HCT116 (cell line): ENCODE measurements at regions not wholly inside any gene's neighbourhood (a gene's known extent, or its start where the extent isn't known, plus 50 kb on each side); places are given as distances from the start of the nearest gene placed in this dataset.

Source experiments
- ATAC-seq: fragments of 200-7000 bp; cut with Tn5 transposase; 2 replicates; pipeline ENCODE4 v1.9.1; 2020; ENCODE audit warnings: mild to moderate bottlenecking, moderate library complexity
- BruUV-seq: library from RNA; stranded (reverse); fragments of 400-500 nt; replicated peaks from 2 replicates; lab custom pipeline; 2021; lab: Mats Ljungman, UMichigan
- CTCF ChIA-PET: fragments of 300-600 bp; sonication (Branson Sonifier 250); formaldehyde crosslinking; loops from one replicate; lab custom pipeline; 2021; ENCODE audit warnings: antibody characterized with exemption; lab: Charles Lee
- POLR2A ChIA-PET: fragments of 300-600, 350-600 bp; sonication (Branson Sonifier 250); formaldehyde crosslinking; loops from one replicate; lab custom pipeline; 2021; ENCODE audit warnings: antibody characterized with exemption; lab: Charles Lee
- RAD21 ChIA-PET, 2 experiments: fragments of 300-600 bp; sonication (Branson Sonifier 250); formaldehyde crosslinking; loops; one replicate each; lab custom pipeline; 2023; ENCODE audit warnings: low total read pairs in 2 of 2; ENCODE audit not compliant: uncharacterized antibody in 2 of 2, unreplicated experiment in 2 of 2, low non-redundant PET in 1 of 2; lab: Charles Lee
- DNase-seq: peaks from one replicate; pipeline ENCODE4 v3.0.0-alpha.2; 2010; ENCODE audit warnings: low read depth, low spot score
- H2AFZ ChIP-seq: fragments of 200-600 bp; shearing (Covaris generic), sonication (generic); 2 replicates; pipeline ENCODE4 v1.6.1; 2017; ENCODE audit warnings: low read depth, mixed run types, mixed read lengths, antibody characterized with exemption, low read length; ENCODE audit not compliant: poor library complexity, severe bottlenecking
- H3K27ac ChIP-seq: 2 replicates; pipeline ENCODE4 v1.5.1; 2012; ENCODE audit warnings: low read depth, low read length
- H3K27me3 ChIP-seq: fragments of 200-600 bp; sonication (generic); 2 replicates; pipeline ENCODE4 v1.6.1; 2016; ENCODE audit warnings: mixed run types, low read length, mixed read lengths; ENCODE audit not compliant: insufficient read depth
- H3K36me3 ChIP-seq, 2 experiments: fragments of 200-500 bp in 1 of 2; fragments of 200-600 bp in 1 of 2; sonication (Bioruptor generic) in 1 of 2; sonication (generic) in 1 of 2; 2 replicates each; pipeline versions ENCODE4 v1.5.1 to v1.6.1; 2014 to 2016; ENCODE audit warnings: low read length in 2 of 2, inconsistent platforms in 1 of 2, mixed read lengths in 1 of 2, mixed run types in 1 of 2; ENCODE audit not compliant: insufficient read depth in 2 of 2, control insufficient read depth in 1 of 2
- H3K4me1 ChIP-seq, 2 experiments: fragments of 200-600 bp in 1 of 2; sonication (generic) in 1 of 2; 2 replicates each; pipeline versions ENCODE4 v1.5.1 to v1.6.1; 2012 to 2017; ENCODE audit warnings: low read length in 2 of 2, inconsistent platforms in 1 of 2, mild to moderate bottlenecking in 1 of 2, mixed read lengths in 1 of 2, mixed run types in 1 of 2, moderate library complexity in 1 of 2; ENCODE audit not compliant: insufficient read depth in 2 of 2, control insufficient read depth in 1 of 2
- H3K4me2 ChIP-seq: fragments of 200-600 bp; sonication (generic); 2 replicates; pipeline ENCODE4 v1.6.1; 2017; ENCODE audit warnings: mixed run types, low read length, mixed read lengths
- H3K4me3 ChIP-seq, 2 experiments: fragments of 200-600 bp in 1 of 2; sonication (generic) in 1 of 2; replicated peaks in 1 of 2; 2 replicates each; pipeline ENCODE4 v1.5.1; 2011 to 2016; ENCODE audit warnings: low read length in 2 of 2, control low read depth in 1 of 2, low read depth in 1 of 2, mild to moderate bottlenecking in 1 of 2, mixed read lengths in 1 of 2, mixed run types in 1 of 2
- H3K79me2 ChIP-seq: fragments of 200-600 bp; sonication (generic); 2 replicates; pipeline ENCODE4 v1.6.1; 2017; ENCODE audit warnings: mild to moderate bottlenecking, mixed run types, low read length, moderate library complexity, mixed read lengths; ENCODE audit not compliant: insufficient read depth
- H3K9ac ChIP-seq: fragments of 200-600 bp; sonication (generic); 2 replicates; pipeline ENCODE4 v1.6.1; 2016; ENCODE audit warnings: low read length, mixed read lengths
- H3K9me2 ChIP-seq: fragments of 200-600 bp; sonication (generic), shearing (Covaris generic); 2 replicates; pipeline ENCODE4 v1.6.1; 2017; ENCODE audit warnings: mixed run types, mild to moderate bottlenecking, moderate library complexity; ENCODE audit not compliant: insufficient read depth
- H3K9me3 ChIP-seq, 2 experiments: fragments of 200-500 bp in 1 of 2; fragments of 200-600 bp in 1 of 2; sonication (Bioruptor generic) in 1 of 2; sonication (generic) in 1 of 2; 2 replicates each; pipeline ENCODE4 v1.6.1; 2014 to 2017; ENCODE audit warnings: low read length in 2 of 2, mixed read lengths in 2 of 2, inconsistent platforms in 1 of 2, low read depth in 1 of 2, mild to moderate bottlenecking in 1 of 2, mixed run types in 1 of 2, moderate library complexity in 1 of 2; ENCODE audit not compliant: control insufficient read depth in 1 of 2, insufficient read depth in 1 of 2
- H4K20me1 ChIP-seq: fragments of 200-600 bp; sonication (generic), shearing (Covaris generic); 2 replicates; pipeline ENCODE4 v1.6.1; 2017; ENCODE audit warnings: mixed run types, mild to moderate bottlenecking, moderate library complexity; ENCODE audit not compliant: insufficient read depth
- CBX3 ChIP-seq: IDR thresholded peaks from 2 replicates; pipeline ENCODE4 v1.6.1; 2012; ENCODE audit warnings: low read depth
- CTCF ChIP-seq, 3 experiments: fragments of 200-600 bp in 1 of 3; sonication (generic) in 1 of 3; IDR thresholded peaks in 2 of 3; conservative IDR thresholded peaks in 1 of 3; 2 replicates each; pipeline ENCODE4 v1.5.1; 2012 to 2017; ENCODE audit warnings: low read depth in 2 of 3, low read length in 2 of 3, antibody characterized with exemption in 1 of 3, borderline replicate concordance in 1 of 3, control low read depth in 1 of 3, mild to moderate bottlenecking in 1 of 3, mixed read lengths in 1 of 3, mixed run types in 1 of 3, moderate library complexity in 1 of 3; ENCODE audit not compliant: insufficient read depth in 1 of 3
- EGR1 ChIP-seq: IDR thresholded peaks from 2 replicates; pipeline ENCODE4 v1.6.1; 2012; ENCODE audit warnings: low read depth
- EZH2phosphoT487 ChIP-seq: fragments of 200-600 bp; IDR thresholded peaks from 2 replicates; pipeline ENCODE4 v1.6.1; 2018; ENCODE audit warnings: antibody characterized with exemption, borderline replicate concordance
- POLR2A ChIP-seq: IDR thresholded peaks from 2 replicates; pipeline ENCODE4 v1.7.0; 2011; ENCODE audit warnings: borderline replicate concordance; ENCODE audit not compliant: insufficient read depth, insufficient read length; ENCODE audit errors: extremely low read depth
- POLR2AphosphoS5 ChIP-seq: IDR thresholded peaks from 2 replicates; pipeline ENCODE4 v1.6.1; 2011; ENCODE audit warnings: mild to moderate bottlenecking, low read depth, low read length, moderate library complexity
- RAD21 ChIP-seq: IDR thresholded peaks from 2 replicates; pipeline ENCODE4 v1.6.1; 2012; ENCODE audit warnings: low read depth, mild to moderate bottlenecking
- YY1 ChIP-seq: IDR thresholded peaks from 2 replicates; pipeline ENCODE4 v1.6.1; 2011; ENCODE audit warnings: low read length, low read depth, moderate library complexity, mild to moderate bottlenecking; ENCODE audit not compliant: insufficient replicate concordance; ENCODE audit errors: extremely low read depth
- ZBTB33 ChIP-seq: IDR thresholded peaks from 2 replicates; pipeline ENCODE4 v1.6.1; 2011; ENCODE audit warnings: mild to moderate bottlenecking, low read length, moderate library complexity; ENCODE audit not compliant: insufficient replicate concordance; ENCODE audit errors: extremely low read depth
- ZFX ChIP-seq: fragments of 450-650 bp; IDR thresholded peaks from 2 replicates; pipeline ENCODE4 v1.6.1; 2017
- ZNF274 ChIP-seq: fragments of 200-500 bp; sonication (Bioruptor generic); IDR thresholded peaks from 2 replicates; pipeline ENCODE4 v1.6.1; 2014; ENCODE audit warnings: mild to moderate bottlenecking, low read depth, low read length, inconsistent platforms
- intact Hi-C: fragments of 100-400 bp; cut with micrococcal nuclease; formaldehyde crosslinking; loops from 2 replicates; pipeline ENCODE4 v1.10.0; 2022

DNA sequence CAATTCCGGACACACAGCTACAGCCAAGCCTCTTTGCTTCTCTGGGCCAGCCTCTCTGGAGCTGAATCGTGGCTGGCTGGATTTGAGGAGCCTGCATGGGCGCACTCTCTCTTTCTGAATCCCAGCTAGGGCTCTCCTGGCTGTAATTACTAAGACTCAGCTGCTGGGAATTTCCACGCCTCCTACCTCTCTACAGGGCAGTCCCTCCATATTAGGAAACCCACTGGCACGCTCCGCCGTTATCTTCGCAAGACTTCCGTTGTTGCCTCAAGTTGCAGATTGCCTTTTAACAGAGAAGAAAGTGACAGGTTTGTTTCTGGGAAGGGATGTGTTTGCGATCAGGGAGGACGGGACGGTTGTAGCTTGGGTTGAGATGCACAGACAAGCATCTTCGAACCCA, 188.4 kb upstream of the NLRP1 start:
- Histone ChIP-seq H3K27me3 (peaks cover 43% of the 10 kb centered on the region), H4K20me1 (no peaks in the 10 kb centered on the region), H3K27ac (no peak overlapping the region), H3K9me3 (no peaks in the 10 kb centered on the region), H3K79me2 (no peaks in the 10 kb centered on the region), H3K4me2 (no peak overlapping the region), H3K4me3 (no peak overlapping the region), H2AFZ (no peak overlapping the region), H3K9me2 (no peaks in the 10 kb centered on the region), H3K4me1 (no peaks in the 10 kb centered on the region), H3K9ac (no peak overlapping the region), H3K36me3 (no peaks in the 10 kb centered on the region)
- ChIA-PET RAD21 (no interaction called here), POLR2A (no interaction called here), CTCF (no interaction called here)
- no TSS peak for BruUV-seq
- intact Hi-C loops = no loop called here
- no peak for ATAC-seq
- no peak for DNase-seq
- TF ChIP-seq POLR2A = no peak
- no peak for TF ChIP-seq RAD21
- TF ChIP-seq ZNF274 = no peak

- ChIA-PET RAD21 (no interaction called here), POLR2A (no interaction called here), CTCF (no interaction called here)
- Histone ChIP-seq H3K9ac (no peak overlapping the region), H3K9me2 (no peaks in the 10 kb centered on the region), H3K27me3 (peaks cover 37% of the 10 kb centered on the region), H3K4me2 (no peak overlapping the region), H3K36me3 (no peaks in the 10 kb centered on the region), H3K4me1 (no peaks in the 10 kb centered on the region), H3K9me3 (no peaks in the 10 kb centered on the region), H4K20me1 (no peaks in the 10 kb centered on the region), H3K27ac (no peak overlapping the region), H2AFZ (no peak overlapping the region), H3K79me2 (no peaks in the 10 kb centered on the region), H3K4me3 (no peak overlapping the region)
- BruUV-seq = no TSS peak
- TF ChIP-seq EGR1 (no peak), RAD21 (no peak), POLR2AphosphoS5 (no peak), POLR2A (no peak), CTCF (IDR thresholded peaks at IDR 0.05 in 2 of 3, conservative IDR thresholded peaks at IDR 0.05 in 1 of 3; ENCODE audit: borderline replicate concordance in 1 of 3, insufficient read depth in 1 of 3, low read depth in 2 of 3, low read length in 2 of 3) (no peak), ZBTB33 (no peak), ZNF274 (no peak), ZFX (no peak), CBX3 (no peak), EZH2phosphoT487 (no peak), YY1 (no peak)
- ATAC-seq = no peak
- intact Hi-C loops = no loop called here
- DNase-seq = no peak
These were observed 189.6 kb upstream of the NLRP1 start for GRCh38 chr17:5773816-5774360.
